AG04450 (cell line): ENCODE measurements at regions not wholly inside any gene's neighbourhood (a gene's known extent, or its start where the extent isn't known, plus 50 kb on each side); places are given as distances from the start of the nearest gene placed in this dataset.

Experiments used
- CTCF ChIA-PET: fragments of 300-600, 350-600 bp; formaldehyde crosslinking; extraction: SDS; loops from one replicate; lab custom pipeline; 2022; ENCODE audit warnings: antibody characterized with exemption, inconsistent platforms; lab: Charles Lee
- POLR2A ChIA-PET: fragments of 350-600 bp; formaldehyde crosslinking; extraction: SDS; loops from one replicate; lab custom pipeline; 2021; ENCODE audit warnings: antibody characterized with exemption, inconsistent platforms; lab: Yijun Ruan, JAX
- DNase-seq: peaks from one replicate; pipeline ENCODE4 v3.0.0-alpha.2; 2011; ENCODE audit warnings: low read depth, low spot score
- H3K27ac ChIP-seq: one replicate; pipeline ENCODE4 v1.5.1; 2012; ENCODE audit warnings: low read depth, low read length, control low read depth
- H3K27me3 ChIP-seq: one replicate; pipeline ENCODE4 v1.6.0; 2012; ENCODE audit warnings: low read length; ENCODE audit not compliant: control insufficient read depth, insufficient read depth
- H3K4me3 ChIP-seq: 2 replicates; pipeline ENCODE4 v1.5.1; 2011; ENCODE audit warnings: mild to moderate bottlenecking, low read depth, low read length, control low read depth
- H3K9me3 ChIP-seq: 2 replicates; pipeline ENCODE4 v1.5.1; 2012; ENCODE audit warnings: low read length; ENCODE audit not compliant: control insufficient read depth, insufficient read depth
- CTCF ChIP-seq: IDR thresholded peaks from 2 replicates; pipeline ENCODE4 v1.5.1; 2011; ENCODE audit warnings: low read depth, low read length, control low read depth, inconsistent platforms

GRCh38 chr10:52908478-52908877, 135.9 kb upstream of the MBL2 start:
- Histone ChIP-seq H3K4me3 (no peak overlapping the region), H3K9me3 (no peaks in the 10 kb centered on the region), H3K27me3 (no peaks in the 10 kb centered on the region), H3K27ac (no peak overlapping the region)
- POLR2A ChIA-PET: no interaction called here
- CTCF ChIA-PET: no interaction called here
- no peak for DNase-seq
- no peak for TF ChIP-seq CTCF

GRCh38 chr10:52906046-52906445, 133.5 kb upstream of the MBL2 start:
- ChIA-PET POLR2A (no interaction called here), CTCF (interaction anchor here (0.8 kb wide), 1 partner anchor 88 kb away, joined by 4 read pairs; no protein-coding TSS in a partner anchor)
- no peaks in the 10 kb centered on the region for H3K9me3 ChIP-seq
- H3K27ac ChIP-seq: no peak overlapping the region
- no peak overlapping the region for H3K4me3 ChIP-seq
- DNase-seq: no peak
- no peak for TF ChIP-seq CTCF
- H3K27me3 ChIP-seq: no peaks in the 10 kb centered on the region

GRCh38 chr10:52903397-52903938, 130.9 kb upstream of the MBL2 start:
- DNase-seq: no peak
- no peaks in the 10 kb centered on the region for H3K9me3 ChIP-seq
- no peak overlapping the region for H3K27ac ChIP-seq
- POLR2A ChIA-PET: no interaction called here
- CTCF ChIA-PET: no interaction called here
- TF ChIP-seq CTCF: no peak
- no peaks in the 10 kb centered on the region for H3K27me3 ChIP-seq
- no peak overlapping the region for H3K4me3 ChIP-seq

- Histone ChIP-seq H3K4me3 (no peak overlapping the region), H3K27ac (no peak overlapping the region), H3K9me3 (no peaks in the 10 kb centered on the region), H3K27me3 (no peaks in the 10 kb centered on the region)
- no peak for TF ChIP-seq CTCF
- POLR2A ChIA-PET: no interaction called here
- CTCF ChIA-PET: no interaction called here
- DNase-seq: no peak
Observed at GRCh38 chr10:52900593-52900992, 128.0 kb upstream of the MBL2 start.

- no peak for TF ChIP-seq CTCF
- H3K9me3 ChIP-seq: no peaks in the 10 kb centered on the region
- POLR2A ChIA-PET: no interaction called here
- H3K27ac ChIP-seq: no peak overlapping the region
- H3K4me3 ChIP-seq: no peak overlapping the region
- no peaks in the 10 kb centered on the region for H3K27me3 ChIP-seq
- no peak for DNase-seq
- CTCF ChIA-PET: no interaction called here
Observed at GRCh38 chr10:52897162-52897561, 124.6 kb upstream of the MBL2 start.
